ENCODE measurements at regions not wholly inside any gene's neighbourhood (a gene's known extent, or its start where the extent isn't known, plus 50 kb on each side); places are given as distances from the start of the nearest gene placed in this dataset.

DNA sequence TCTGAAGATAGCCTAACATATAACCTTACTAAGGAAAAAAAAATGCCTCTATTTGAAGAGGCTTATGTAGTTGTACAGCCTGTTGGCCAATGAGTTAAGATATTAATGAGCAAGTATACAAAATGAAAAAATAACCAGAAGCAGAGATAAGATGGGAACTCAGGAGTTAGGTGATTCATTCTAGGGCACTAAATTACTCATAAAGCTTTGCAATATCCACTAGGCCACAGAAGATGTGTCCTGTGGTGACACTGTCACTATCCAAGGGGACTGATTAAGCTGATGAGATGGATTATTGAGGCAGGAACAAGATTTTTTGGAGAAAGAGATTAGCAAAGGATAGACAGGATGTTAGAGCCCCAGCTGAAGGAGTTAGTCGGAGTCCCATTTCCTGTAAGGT is 99.6 kb downstream of the LIG4 start:
- ChIA-PET CTCF (ENCODE audit: low intra/inter-chr PET ratio) (no interaction called here), POLR2A (no interaction called here)
- Histone ChIP-seq H3K4me1 (replicated peaks in 1 of 2; ENCODE audit: control insufficient read depth in 2 of 2, insufficient read depth in 2 of 2, low read length in 2 of 2) (no peaks in the 10 kb centered on the region), H3K4me2 (ENCODE audit: insufficient read depth, low read length) (no peak overlapping the region), H3K9me1 (ENCODE audit: control insufficient read depth, insufficient read depth, low read length) (no peaks in the 10 kb centered on the region), H3K27ac (ENCODE audit: extremely low read depth, low read depth, low read length) (no peak overlapping the region), H3K9ac (ENCODE audit: insufficient read depth in 1 of 2, low read depth in 2 of 2, low read length in 2 of 2) (no peak overlapping the region), H3K4me3 (no peak overlapping the region), H3K9me3 (replicated peaks; ENCODE audit: control insufficient read depth, insufficient read depth, low read depth, low read length) (no peaks in the 10 kb centered on the region), H2AFZ (ENCODE audit: low read depth, low read length) (no peak overlapping the region), H3K36me3 (ENCODE audit: control insufficient read depth, insufficient read depth, low read length) (no peaks in the 10 kb centered on the region), H3K79me2 (ENCODE audit: control insufficient read depth, insufficient read depth, low read length) (no peaks in the 10 kb centered on the region), H3K27me3 (ENCODE audit: control insufficient read depth in 2 of 2, insufficient read depth in 2 of 2, low read length in 2 of 2) (no peaks in the 10 kb centered on the region), H4K20me1 (replicated peaks; ENCODE audit: control insufficient read depth, insufficient read depth, low read length) (no peaks in the 10 kb centered on the region)
- no peak for FAIRE-seq
- TF ChIP-seq, protein P1, sequence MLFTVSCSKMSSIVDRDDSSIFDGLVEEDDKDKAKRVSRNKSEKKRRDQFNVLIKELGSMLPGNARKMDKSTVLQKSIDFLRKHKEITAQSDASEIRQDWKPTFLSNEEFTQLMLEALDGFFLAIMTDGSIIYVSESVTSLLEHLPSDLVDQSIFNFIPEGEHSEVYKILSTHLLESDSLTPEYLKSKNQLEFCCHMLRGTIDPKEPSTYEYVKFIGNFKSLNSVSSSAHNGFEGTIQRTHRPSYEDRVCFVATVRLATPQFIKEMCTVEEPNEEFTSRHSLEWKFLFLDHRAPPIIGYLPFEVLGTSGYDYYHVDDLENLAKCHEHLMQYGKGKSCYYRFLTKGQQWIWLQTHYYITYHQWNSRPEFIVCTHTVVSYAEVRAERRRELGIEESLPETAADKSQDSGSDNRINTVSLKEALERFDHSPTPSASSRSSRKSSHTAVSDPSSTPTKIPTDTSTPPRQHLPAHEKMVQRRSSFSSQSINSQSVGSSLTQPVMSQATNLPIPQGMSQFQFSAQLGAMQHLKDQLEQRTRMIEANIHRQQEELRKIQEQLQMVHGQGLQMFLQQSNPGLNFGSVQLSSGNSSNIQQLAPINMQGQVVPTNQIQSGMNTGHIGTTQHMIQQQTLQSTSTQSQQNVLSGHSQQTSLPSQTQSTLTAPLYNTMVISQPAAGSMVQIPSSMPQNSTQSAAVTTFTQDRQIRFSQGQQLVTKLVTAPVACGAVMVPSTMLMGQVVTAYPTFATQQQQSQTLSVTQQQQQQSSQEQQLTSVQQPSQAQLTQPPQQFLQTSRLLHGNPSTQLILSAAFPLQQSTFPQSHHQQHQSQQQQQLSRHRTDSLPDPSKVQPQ (CRISPR knock-in tag; IDR thresholded peaks at IDR 0.05; ENCODE audit: borderline replicate concordance): no peak
- TF ChIP-seq GATAD2A (IDR thresholded peaks at IDR 0.05): no peak
- no peak for TF ChIP-seq POLR2B (IDR thresholded peaks at IDR 0.05; ENCODE audit: low read depth, partially characterized antibody)
- no CpG with 5 or more reads among the region's 1 CpG for WGBS (ENCODE audit: insufficient coverage, low coverage, missing lambda C conversion rate)
- no peak for DNase-seq (ENCODE audit: extremely low read depth in 1 of 4, low spot score in 3 of 4)
- ATAC-seq: no peak
- in situ Hi-C loops (cut with MboI) (no loop called here), intact Hi-C loops (cut with micrococcal nuclease) (no loop called here)
- no TSS peak for BruUV-seq (replicated peaks)

DNA sequence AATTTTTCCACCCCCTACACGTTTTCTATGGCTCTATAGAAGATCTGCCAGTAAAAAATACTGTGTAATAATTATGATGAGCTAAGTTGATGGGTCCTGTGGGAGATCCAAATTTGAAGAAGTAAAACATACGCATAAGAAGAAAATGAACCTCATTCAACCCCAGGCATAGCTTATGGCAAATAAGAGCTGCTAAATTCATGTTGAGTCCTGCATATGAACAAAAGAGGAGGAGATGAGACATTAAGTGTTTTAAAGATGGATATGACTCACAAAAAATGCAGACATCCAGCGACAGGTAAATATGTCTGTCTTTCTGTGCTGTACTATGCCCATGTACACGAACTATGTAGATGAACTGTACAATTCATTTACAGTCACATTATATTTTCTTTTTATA is 101.9 kb downstream of the LIG4 start:
- H3K79me2 ChIP-seq (ENCODE audit: control insufficient read depth, insufficient read depth, low read length): no peaks in the 10 kb centered on the region
- intact Hi-C loops (cut with micrococcal nuclease): no loop called here
- H3K4me3 ChIP-seq: no peak overlapping the region
- no peaks in the 10 kb centered on the region for H3K4me1 ChIP-seq (replicated peaks in 1 of 2; ENCODE audit: control insufficient read depth in 2 of 2, insufficient read depth in 2 of 2, low read length in 2 of 2)
- no peaks in the 10 kb centered on the region for H3K36me3 ChIP-seq (ENCODE audit: control insufficient read depth, insufficient read depth, low read length)
- ChIA-PET POLR2A (interaction anchor here (0.6 kb wide), 1 partner anchor 103 kb away, joined by 3 read pairs; no protein-coding TSS in a partner anchor), CTCF (ENCODE audit: low intra/inter-chr PET ratio) (no interaction called here)
- ATAC-seq: no peak
- no peak for DNase-seq (ENCODE audit: extremely low read depth in 1 of 4, low spot score in 3 of 4)
- BruUV-seq (replicated peaks): no TSS peak
- no peak overlapping the region for H2AFZ ChIP-seq (ENCODE audit: low read depth, low read length)
- H3K9me3 ChIP-seq (replicated peaks; ENCODE audit: control insufficient read depth, insufficient read depth, low read depth, low read length): no peaks in the 10 kb centered on the region
- in situ Hi-C loops (cut with MboI): no loop called here
- no peaks in the 10 kb centered on the region for H3K9me1 ChIP-seq (ENCODE audit: control insufficient read depth, insufficient read depth, low read length)
- H4K20me1 ChIP-seq (replicated peaks; ENCODE audit: control insufficient read depth, insufficient read depth, low read length): no peaks in the 10 kb centered on the region
- 0% methylated on average over 4 of the region's 4 CpGs for WGBS (ENCODE audit: insufficient coverage, low coverage, missing lambda C conversion rate)
- H3K27ac ChIP-seq (ENCODE audit: extremely low read depth, low read depth, low read length): no peak overlapping the region
- H3K27me3 ChIP-seq (ENCODE audit: control insufficient read depth in 2 of 2, insufficient read depth in 2 of 2, low read length in 2 of 2): no peaks in the 10 kb centered on the region
- no peak for FAIRE-seq
- no peak overlapping the region for H3K9ac ChIP-seq (ENCODE audit: insufficient read depth in 1 of 2, low read depth in 2 of 2, low read length in 2 of 2)
- H3K4me2 ChIP-seq (ENCODE audit: insufficient read depth, low read length): no peak overlapping the region
- no peak for TF ChIP-seq NEUROD1 (IDR thresholded peaks at IDR 0.05; ENCODE audit: borderline replicate concordance, low read depth, low read length, partially characterized antibody)
- TF ChIP-seq, protein P2, sequence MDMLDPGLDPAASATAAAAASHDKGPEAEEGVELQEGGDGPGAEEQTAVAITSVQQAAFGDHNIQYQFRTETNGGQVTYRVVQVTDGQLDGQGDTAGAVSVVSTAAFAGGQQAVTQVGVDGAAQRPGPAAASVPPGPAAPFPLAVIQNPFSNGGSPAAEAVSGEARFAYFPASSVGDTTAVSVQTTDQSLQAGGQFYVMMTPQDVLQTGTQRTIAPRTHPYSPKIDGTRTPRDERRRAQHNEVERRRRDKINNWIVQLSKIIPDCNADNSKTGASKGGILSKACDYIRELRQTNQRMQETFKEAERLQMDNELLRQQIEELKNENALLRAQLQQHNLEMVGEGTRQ (CRISPR knock-in tag; IDR thresholded peaks at IDR 0.05): no peak
- no peak for TF ChIP-seq PHB2 (IDR thresholded peaks at IDR 0.05; ENCODE audit: low read depth)
- no peak for TF ChIP-seq RFX5 (IDR thresholded peaks at IDR 0.05; ENCODE audit: low read depth, low read length)
- TF ChIP-seq, protein P3, sequence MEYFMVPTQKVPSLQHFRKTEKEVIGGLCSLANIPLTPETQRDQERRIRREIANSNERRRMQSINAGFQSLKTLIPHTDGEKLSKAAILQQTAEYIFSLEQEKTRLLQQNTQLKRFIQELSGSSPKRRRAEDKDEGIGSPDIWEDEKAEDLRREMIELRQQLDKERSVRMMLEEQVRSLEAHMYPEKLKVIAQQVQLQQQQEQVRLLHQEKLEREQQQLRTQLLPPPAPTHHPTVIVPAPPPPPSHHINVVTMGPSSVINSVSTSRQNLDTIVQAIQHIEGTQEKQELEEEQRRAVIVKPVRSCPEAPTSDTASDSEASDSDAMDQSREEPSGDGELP (CRISPR knock-in tag; IDR thresholded peaks at IDR 0.05; ENCODE audit: borderline replicate concordance): no peak
- TF ChIP-seq ZNF316 (IDR thresholded peaks at IDR 0.05): no peak
- TF ChIP-seq PTBP1 (IDR thresholded peaks at IDR 0.05; ENCODE audit: low read depth, low read length): no peak
- no peak for TF ChIP-seq ARHGAP35 (IDR thresholded peaks at IDR 0.05; ENCODE audit: partially characterized antibody)
- TF ChIP-seq ZNF586 (CRISPR knock-in tag; conservative IDR thresholded peaks at IDR 0.05): no peak
- TF ChIP-seq BHLHE40 (IDR thresholded peaks at IDR 0.05; ENCODE audit: low read length): no peak
- no peak for TF ChIP-seq EP300 (IDR thresholded peaks at IDR 0.05; ENCODE audit: low read length)
- TF ChIP-seq ZNF644 (tag; IDR thresholded peaks at IDR 0.05; ENCODE audit: low read depth): no peak

All from K562 (cell line).